IPS-15b (cell line): ENCODE measurements at regions not wholly inside any gene's neighbourhood (a gene's known extent, or its start where the extent isn't known, plus 50 kb on each side); places are given as distances from the start of the nearest gene placed in this dataset.

Experiments used
- H3K27me3 ChIP-seq: one replicate; pipeline ENCODE4 v1.6.1; 2013; ENCODE audit warnings: low read length; ENCODE audit not compliant: control insufficient read depth, insufficient read depth
- H3K36me3 ChIP-seq: one replicate; pipeline ENCODE4 v1.6.1; 2013; ENCODE audit warnings: low read length; ENCODE audit not compliant: control insufficient read depth, insufficient read depth
- H3K4me1 ChIP-seq: one replicate; pipeline ENCODE4 v1.6.1; 2013; ENCODE audit warnings: mild to moderate bottlenecking, low read length; ENCODE audit not compliant: control insufficient read depth, insufficient read depth
- H3K4me3 ChIP-seq: one replicate; pipeline ENCODE4 v1.5.1; 2013; ENCODE audit warnings: low read depth, low read length
- H3K9ac ChIP-seq: one replicate; pipeline ENCODE4 v1.6.1; 2013; ENCODE audit warnings: low read depth, mild to moderate bottlenecking, low read length
- H3K9me3 ChIP-seq: one replicate; pipeline ENCODE4 v1.6.1; 2013; ENCODE audit warnings: mild to moderate bottlenecking, low read length; ENCODE audit not compliant: control insufficient read depth, insufficient read depth

DNA sequence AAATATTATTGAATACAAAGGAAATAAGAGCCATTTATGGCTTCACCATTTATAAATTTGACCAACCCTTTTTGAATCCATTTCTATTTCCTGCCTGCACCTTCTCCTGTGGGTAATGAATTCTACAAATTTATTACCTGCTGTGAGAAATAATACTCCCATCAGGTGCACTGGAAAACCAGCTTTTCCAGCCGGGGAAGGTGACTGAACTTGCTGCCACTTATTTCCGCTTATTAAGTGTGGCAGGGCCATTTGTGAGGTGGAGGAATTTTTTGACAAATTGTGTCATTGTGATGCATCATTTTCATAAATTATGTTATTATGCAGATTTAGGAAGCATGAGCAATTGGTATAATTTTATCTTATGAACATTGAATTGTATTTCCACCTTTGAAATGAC lies 151.1 kb downstream of the SQOR start:
- Histone ChIP-seq H3K27me3 (no peaks in the 10 kb centered on the region), H3K9me3 (no peaks in the 10 kb centered on the region), H3K4me3 (no peak overlapping the region), H3K4me1 (peaks cover 10% of the 10 kb centered on the region), H3K9ac (no peak overlapping the region), H3K36me3 (no peaks in the 10 kb centered on the region)

GRCh38 chr15:45790325-45790943 lies 155.6 kb downstream of the SQOR start:
- H3K27me3 ChIP-seq: no peaks in the 10 kb centered on the region
- H3K9me3 ChIP-seq: no peaks in the 10 kb centered on the region
- no peaks in the 10 kb centered on the region for H3K36me3 ChIP-seq
- H3K9ac ChIP-seq: no peak overlapping the region
- H3K4me1 ChIP-seq: no peaks in the 10 kb centered on the region
- H3K4me3 ChIP-seq: no peak overlapping the region

GRCh38 chr15:45794304-45794703 lies 159.5 kb downstream of the SQOR start:
- Histone ChIP-seq H3K36me3 (no peaks in the 10 kb centered on the region), H3K4me1 (no peaks in the 10 kb centered on the region), H3K27me3 (no peaks in the 10 kb centered on the region), H3K9ac (no peak overlapping the region), H3K9me3 (no peaks in the 10 kb centered on the region), H3K4me3 (no peak overlapping the region)

- Histone ChIP-seq H3K36me3 (no peaks in the 10 kb centered on the region), H3K27me3 (no peaks in the 10 kb centered on the region), H3K9me3 (no peaks in the 10 kb centered on the region), H3K4me3 (no peak overlapping the region), H3K4me1 (no peaks in the 10 kb centered on the region), H3K9ac (no peak overlapping the region)
Observed at GRCh38 chr15:45794712-45795439, 160.0 kb downstream of the SQOR start.

- Histone ChIP-seq H3K36me3 (no peaks in the 10 kb centered on the region), H3K4me3 (no peak overlapping the region), H3K9ac (no peak overlapping the region), H3K9me3 (no peaks in the 10 kb centered on the region), H3K4me1 (no peaks in the 10 kb centered on the region), H3K27me3 (no peaks in the 10 kb centered on the region)
Observed at GRCh38 chr15:45795440-45796069, 160.7 kb downstream of the SQOR start.

DNA sequence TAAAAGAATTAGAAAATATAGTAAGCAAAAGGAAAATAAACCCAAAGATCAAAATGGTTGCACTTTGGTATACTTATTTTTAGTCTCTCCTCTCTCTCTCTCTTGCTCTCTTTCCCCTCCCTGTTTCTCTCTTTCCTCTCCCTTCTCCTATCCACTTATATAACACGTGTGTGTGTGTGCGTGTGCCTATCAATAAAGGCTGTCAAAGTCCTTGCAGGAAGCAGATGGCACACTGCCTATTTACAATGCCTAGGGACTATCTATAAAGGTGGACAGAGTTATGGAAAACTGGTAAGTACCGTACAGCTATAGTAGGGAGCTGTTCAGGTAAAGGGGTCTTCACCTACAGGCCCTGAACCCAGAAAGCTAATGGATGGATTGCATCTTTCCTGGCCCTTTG lies 161.6 kb downstream of the SQOR start:
- Histone ChIP-seq H3K27me3 (no peaks in the 10 kb centered on the region), H3K4me1 (no peaks in the 10 kb centered on the region), H3K9ac (no peak overlapping the region), H3K9me3 (no peaks in the 10 kb centered on the region), H3K4me3 (no peak overlapping the region), H3K36me3 (no peaks in the 10 kb centered on the region)

- H3K27me3 ChIP-seq: no peaks in the 10 kb centered on the region
- H3K36me3 ChIP-seq: no peaks in the 10 kb centered on the region
- no peak overlapping the region for H3K9ac ChIP-seq
- no peaks in the 10 kb centered on the region for H3K9me3 ChIP-seq
- H3K4me1 ChIP-seq: no peaks in the 10 kb centered on the region
- no peak overlapping the region for H3K4me3 ChIP-seq
Observed at GRCh38 chr15:45799508-45799907, 164.7 kb downstream of the SQOR start.

DNA sequence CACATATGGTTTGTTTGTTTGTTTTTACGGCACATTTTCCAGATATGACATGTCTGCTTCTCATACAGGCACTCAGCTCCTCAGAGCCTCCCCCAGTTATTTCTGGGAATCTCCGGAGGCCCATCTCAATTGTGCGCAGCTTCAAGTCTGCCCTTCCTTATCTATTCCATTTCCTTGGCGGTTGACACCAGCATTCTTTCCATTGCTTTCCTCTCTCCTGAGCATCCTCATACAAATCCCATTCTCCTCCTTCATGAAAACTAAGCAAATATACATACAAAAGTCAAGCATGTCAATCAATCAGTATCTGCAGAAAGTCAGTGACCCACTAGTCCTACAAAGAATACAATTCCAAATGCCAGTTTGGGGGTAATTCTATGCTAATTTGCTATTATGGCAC lies 166.7 kb downstream of the SQOR start:
- Histone ChIP-seq H3K4me3 (no peak overlapping the region), H3K9me3 (no peaks in the 10 kb centered on the region), H3K27me3 (no peaks in the 10 kb centered on the region), H3K36me3 (no peaks in the 10 kb centered on the region), H3K4me1 (no peaks in the 10 kb centered on the region), H3K9ac (no peak overlapping the region)

GRCh38 chr15:45802140-45802539 lies 167.3 kb downstream of the SQOR start:
- Histone ChIP-seq H3K4me1 (no peaks in the 10 kb centered on the region), H3K27me3 (no peaks in the 10 kb centered on the region), H3K9ac (no peak overlapping the region), H3K4me3 (no peak overlapping the region), H3K9me3 (no peaks in the 10 kb centered on the region), H3K36me3 (no peaks in the 10 kb centered on the region)

GRCh38 chr15:45804028-45804427 lies 169.2 kb downstream of the SQOR start:
- Histone ChIP-seq H3K4me1 (no peaks in the 10 kb centered on the region), H3K36me3 (no peaks in the 10 kb centered on the region), H3K4me3 (no peak overlapping the region), H3K9ac (no peak overlapping the region), H3K9me3 (no peaks in the 10 kb centered on the region), H3K27me3 (no peaks in the 10 kb centered on the region)

DNA sequence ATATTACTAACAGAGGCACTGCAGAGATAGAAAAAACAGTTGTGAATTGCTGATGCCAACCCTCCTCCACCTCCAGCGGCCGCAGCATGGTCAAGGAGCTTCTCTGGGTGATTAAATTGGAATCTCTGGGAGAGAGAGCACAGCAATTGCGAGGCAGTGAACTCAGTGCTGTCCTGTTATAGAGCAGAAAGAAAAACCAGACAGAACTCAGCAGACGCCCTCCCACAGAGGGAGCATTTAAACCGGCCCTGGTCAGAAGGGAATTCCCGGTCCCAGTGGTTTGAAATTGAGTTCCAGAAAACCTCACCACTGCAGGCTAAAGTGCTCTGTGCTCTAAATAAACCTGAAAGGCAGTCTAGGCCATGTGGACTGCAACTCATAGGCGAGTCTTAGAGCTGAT lies 175.4 kb downstream of the SQOR start:
- Histone ChIP-seq H3K9me3 (no peaks in the 10 kb centered on the region), H3K27me3 (no peaks in the 10 kb centered on the region), H3K36me3 (no peaks in the 10 kb centered on the region), H3K4me3 (no peak overlapping the region), H3K4me1 (no peaks in the 10 kb centered on the region), H3K9ac (no peak overlapping the region)

DNA sequence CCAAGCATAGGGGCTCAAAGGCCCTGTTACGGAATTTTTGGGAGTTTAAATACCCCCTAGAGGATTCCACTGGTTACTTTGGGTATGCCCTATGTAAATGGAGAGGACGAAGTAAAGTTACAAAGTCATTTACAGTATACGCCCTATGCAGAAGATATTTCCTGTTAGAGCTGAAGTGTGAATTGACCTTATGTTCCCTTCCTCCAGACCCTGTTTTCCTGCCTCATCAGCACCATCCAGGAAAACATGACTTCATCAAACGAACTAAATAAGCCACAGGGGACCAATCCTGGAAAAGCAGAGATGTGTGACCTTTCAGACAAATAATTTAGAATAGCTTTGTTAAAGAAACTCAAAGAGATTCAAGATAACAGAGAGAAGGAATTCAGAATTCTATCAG lies 177.4 kb downstream of the SQOR start:
- H3K36me3 ChIP-seq: no peaks in the 10 kb centered on the region
- H3K4me1 ChIP-seq: no peaks in the 10 kb centered on the region
- H3K4me3 ChIP-seq: no peak overlapping the region
- H3K27me3 ChIP-seq: no peaks in the 10 kb centered on the region
- no peak overlapping the region for H3K9ac ChIP-seq
- no peaks in the 10 kb centered on the region for H3K9me3 ChIP-seq
